Peyer's patch (tissue), 4 donors: ENCODE measurements at regions not wholly inside any gene's neighbourhood (a gene's known extent, or its start where the extent isn't known, plus 50 kb on each side); places are given as distances from the start of the nearest gene placed in this dataset.
"Not testable (repeated sequence)": the region's sequence is repeated elsewhere in the genome, so short reads cannot be mapped to it uniquely, and the experiment has no call there.

Experiments
- DNase-seq, 3 donors: peaks; one replicate each; pipeline ENCODE4 v3.0.0-alpha.2; 2017 to 2019
- H3K27ac ChIP-seq, 4 donors: fragments of 200-600 bp; sonication (generic); one replicate each; pipeline ENCODE4 v1.5.1; 2016 to 2019
- H3K27me3 ChIP-seq, 2 donors: fragments of 200-600 bp; sonication (generic); one replicate each; pipeline ENCODE4 v1.5.1; 2019
- H3K36me3 ChIP-seq, 3 donors: fragments of 200-600 bp; sonication (generic); one replicate each; pipeline ENCODE4 v1.5.1; 2016 to 2019
- H3K4me1 ChIP-seq, 4 donors: fragments of 200-600 bp; sonication (generic); one replicate each; pipeline ENCODE4 v1.5.1; 2016 to 2019
- H3K4me3 ChIP-seq, 4 donors: fragments of 200-600 bp; sonication (generic); 1 replicate in 3 of 4; 2 replicates in 1 of 4; pipeline ENCODE4 v1.5.1; 2016 to 2019; ENCODE audit warnings: mild to moderate bottlenecking in 1 of 4
- H3K9me3 ChIP-seq, 4 donors: fragments of 200-600 bp; sonication (generic); one replicate each; pipeline ENCODE4 v1.5.1; 2016 to 2019; ENCODE audit warnings: mild to moderate bottlenecking in 1 of 4
- CTCF ChIP-seq, 6 experiments: fragments of 450-650 bp in 4 of 6; fragments of 200-600 bp in 2 of 6; sonication (generic) in 1 of 6; IDR thresholded peaks; one replicate each; pipeline ENCODE4 v1.5.1; 2017 to 2019; ENCODE audit warnings: antibody characterized with exemption in 6 of 6, mild to moderate bottlenecking in 3 of 6, moderate library complexity in 1 of 6
- POLR2A ChIP-seq, 2 donors: fragments of 450-650 bp; IDR thresholded peaks; one replicate each; pipeline ENCODE4 v1.5.1; 2017; ENCODE audit warnings: antibody characterized with exemption in 2 of 2, mild to moderate bottlenecking in 2 of 2, moderate library complexity in 2 of 2

- no peak for DNase-seq
- TF ChIP-seq POLR2A (IDR thresholded peaks at IDR 0.05) (no peak), CTCF (IDR thresholded peaks at IDR 0.05) (peak in 3 of 6 experiments; percentile 20 to 36 (median 28))
Observed at GRCh38 chr13:91247768-91248167, 99.7 kb upstream of the MIR17HG start.

GRCh38 chr13:91248249-91248648 is 99.2 kb upstream of the MIR17HG start:
- Histone ChIP-seq H3K27ac (no peak overlapping the region), H3K4me3 (no peak overlapping the region), H3K27me3 (no peaks in the 10 kb centered on the region), H3K4me1 (no peaks in the 10 kb centered on the region), H3K36me3 (no peaks in the 10 kb centered on the region), H3K9me3 (no peaks in the 10 kb centered on the region)
- no peak for TF ChIP-seq CTCF (IDR thresholded peaks at IDR 0.05)
- DNase-seq: no peak

More at GRCh38 chr13:91247768-91248167, 99.7 kb upstream of the MIR17HG start:
- no peaks in the 10 kb centered on the region for H3K36me3 ChIP-seq
- no peaks in the 10 kb centered on the region for H3K9me3 ChIP-seq
- no peaks in the 10 kb centered on the region for H3K27me3 ChIP-seq
- H3K4me3 ChIP-seq: no peak overlapping the region
- H3K27ac ChIP-seq: no peak overlapping the region
- H3K4me1 ChIP-seq: no peaks in the 10 kb centered on the region

GRCh38 chr13:91249370-91249769 is 98.1 kb upstream of the MIR17HG start:
- Histone ChIP-seq H3K4me3 (no peak overlapping the region), H3K27ac (no peak overlapping the region), H3K27me3 (no peaks in the 10 kb centered on the region), H3K36me3 (no peaks in the 10 kb centered on the region), H3K9me3 (no peaks in the 10 kb centered on the region), H3K4me1 (no peaks in the 10 kb centered on the region)
- DNase-seq: no peak
- TF ChIP-seq POLR2A (IDR thresholded peaks at IDR 0.05): no peak
- TF ChIP-seq CTCF (IDR thresholded peaks at IDR 0.05): no peak

GRCh38 chr13:91249861-91250260 is 97.6 kb upstream of the MIR17HG start:
- H3K36me3 ChIP-seq: no peaks in the 10 kb centered on the region
- DNase-seq: no peak
- H3K4me1 ChIP-seq: no peaks in the 10 kb centered on the region
- H3K4me3 ChIP-seq: no peak overlapping the region
- no peak for TF ChIP-seq CTCF (IDR thresholded peaks at IDR 0.05)
- TF ChIP-seq POLR2A (IDR thresholded peaks at IDR 0.05): no peak
- no peaks in the 10 kb centered on the region for H3K27me3 ChIP-seq
- no peaks in the 10 kb centered on the region for H3K9me3 ChIP-seq
- H3K27ac ChIP-seq: no peak overlapping the region

- not testable (repeated sequence) for H3K27ac ChIP-seq, H3K9me3 ChIP-seq, H3K4me3 ChIP-seq, DNase-seq, H3K27me3 ChIP-seq, H3K36me3 ChIP-seq, H3K4me1 ChIP-seq
Observed at GRCh38 chr13:91251573-91251972, 95.9 kb upstream of the MIR17HG start.

GRCh38 chr13:91264484-91264883 is 83.0 kb upstream of the MIR17HG start:
- no peak overlapping the region for H3K27ac ChIP-seq
- TF ChIP-seq POLR2A (IDR thresholded peaks at IDR 0.05) (no peak), CTCF (IDR thresholded peaks at IDR 0.05) (no peak)
- no peaks in the 10 kb centered on the region for H3K9me3 ChIP-seq
- no peaks in the 10 kb centered on the region for H3K36me3 ChIP-seq
- no peaks in the 10 kb centered on the region for H3K27me3 ChIP-seq
- no peak for DNase-seq
- H3K4me1 ChIP-seq: no peaks in the 10 kb centered on the region
- no peak overlapping the region for H3K4me3 ChIP-seq
